ENCODE measurements at regions not wholly inside any gene's neighbourhood (a gene's known extent, or its start where the extent isn't known, plus 50 kb on each side); places are given as distances from the start of the nearest gene placed in this dataset.

DNA sequence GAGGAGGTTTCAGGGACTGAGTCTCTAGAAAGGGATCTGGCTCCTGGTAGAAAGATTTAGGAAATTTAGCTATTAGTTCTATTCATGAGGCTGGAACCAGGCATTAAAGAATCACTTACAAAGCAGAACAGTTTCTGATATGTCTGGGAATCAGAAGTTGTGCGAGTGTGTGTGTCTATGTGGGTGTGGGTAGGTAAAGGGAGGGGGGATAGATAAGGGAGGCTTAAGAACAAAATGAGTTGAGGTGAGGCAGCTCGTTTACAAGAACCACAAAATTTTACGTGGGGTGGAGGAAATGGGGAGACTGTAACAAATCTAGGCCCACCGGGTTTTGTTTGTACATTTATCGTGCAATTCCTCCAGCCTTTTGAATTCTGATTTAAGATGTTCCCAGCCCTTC is 90.7 kb downstream of the SAMD9 start:
- Histone ChIP-seq H3K9ac (ENCODE audit: low read depth in 1 of 2, low read length in 2 of 2) (no peak overlapping the region), H3K9me3 (ENCODE audit: control insufficient read depth in 4 of 4, low read length in 3 of 4) (peaks cover 0 to 1% (median 0%) of the 10 kb centered on the region in 4 donors), H3K36me3 (ENCODE audit: control insufficient read depth in 4 of 4, insufficient read depth in 3 of 4, low read depth in 1 of 4, low read length in 3 of 4) (no peaks in the 10 kb centered on the region), H3K4me1 (ENCODE audit: control insufficient read depth in 4 of 4, insufficient read depth in 4 of 4, low read length in 3 of 4) (no peaks in the 10 kb centered on the region), H3K27me3 (ENCODE audit: control insufficient read depth in 4 of 4, insufficient read depth in 4 of 4, low read length in 3 of 4) (no peaks in the 10 kb centered on the region), H3K27ac (ENCODE audit: low read depth in 1 of 2, low read length in 2 of 2) (no peak overlapping the region), H3K4me3 (ENCODE audit: low read depth in 1 of 3, low read length in 3 of 3) (no peak overlapping the region)
- TF ChIP-seq, protein P1, sequence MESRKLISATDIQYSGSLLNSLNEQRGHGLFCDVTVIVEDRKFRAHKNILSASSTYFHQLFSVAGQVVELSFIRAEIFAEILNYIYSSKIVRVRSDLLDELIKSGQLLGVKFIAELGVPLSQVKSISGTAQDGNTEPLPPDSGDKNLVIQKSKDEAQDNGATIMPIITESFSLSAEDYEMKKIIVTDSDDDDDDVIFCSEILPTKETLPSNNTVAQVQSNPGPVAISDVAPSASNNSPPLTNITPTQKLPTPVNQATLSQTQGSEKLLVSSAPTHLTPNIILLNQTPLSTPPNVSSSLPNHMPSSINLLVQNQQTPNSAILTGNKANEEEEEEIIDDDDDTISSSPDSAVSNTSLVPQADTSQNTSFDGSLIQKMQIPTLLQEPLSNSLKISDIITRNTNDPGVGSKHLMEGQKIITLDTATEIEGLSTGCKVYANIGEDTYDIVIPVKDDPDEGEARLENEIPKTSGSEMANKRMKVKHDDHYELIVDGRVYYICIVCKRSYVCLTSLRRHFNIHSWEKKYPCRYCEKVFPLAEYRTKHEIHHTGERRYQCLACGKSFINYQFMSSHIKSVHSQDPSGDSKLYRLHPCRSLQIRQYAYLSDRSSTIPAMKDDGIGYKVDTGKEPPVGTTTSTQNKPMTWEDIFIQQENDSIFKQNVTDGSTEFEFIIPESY (IDR thresholded peaks at IDR 0.05) = no peak
- TF ChIP-seq SP1 (IDR thresholded peaks at IDR 0.05) (no peak), FOXA1 (IDR thresholded peaks at IDR 0.05) (no peak), NR2F2 (IDR thresholded peaks at IDR 0.05) (no peak)
- 81% methylated on average over 5 of the region's 5 CpGs for WGBS
- DNase-seq (ENCODE audit: low spot score) = no peak

DNA sequence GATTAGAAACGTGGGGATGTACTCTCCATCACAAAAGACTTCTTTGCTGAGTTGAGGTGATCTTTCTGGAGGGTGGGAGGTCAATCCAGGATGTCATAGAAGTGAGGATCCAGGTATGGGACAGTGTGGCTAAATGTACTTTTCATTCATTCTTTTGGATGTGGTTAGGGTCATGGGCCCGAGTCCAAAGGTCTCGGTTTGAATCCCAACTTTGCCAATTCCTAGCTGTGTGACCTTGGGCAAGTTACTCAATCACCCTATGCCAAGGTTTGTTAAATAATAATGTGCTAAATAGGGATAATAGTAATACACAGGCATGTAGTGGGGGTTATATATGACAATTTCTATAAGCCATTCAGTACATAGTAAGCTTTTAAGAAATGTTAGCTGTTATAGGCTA is 91.4 kb downstream of the SAMD9 start:
- no peaks in the 10 kb centered on the region for H3K27me3 ChIP-seq (ENCODE audit: control insufficient read depth in 4 of 4, insufficient read depth in 4 of 4, low read length in 3 of 4)
- H3K27ac ChIP-seq (ENCODE audit: low read depth in 1 of 2, low read length in 2 of 2) = no peak overlapping the region
- WGBS = 47% methylated on average over 3 of the region's 3 CpGs
- no peak overlapping the region for H3K4me3 ChIP-seq (ENCODE audit: low read depth in 1 of 3, low read length in 3 of 3)
- H3K9me3 ChIP-seq (ENCODE audit: control insufficient read depth in 4 of 4, low read length in 3 of 4) = peaks cover 0 to 1% (median 0%) of the 10 kb centered on the region in 4 donors
- no peaks in the 10 kb centered on the region for H3K4me1 ChIP-seq (ENCODE audit: control insufficient read depth in 4 of 4, insufficient read depth in 4 of 4, low read length in 3 of 4)
- no peak overlapping the region for H3K9ac ChIP-seq (ENCODE audit: low read depth in 1 of 2, low read length in 2 of 2)
- no peak for DNase-seq (ENCODE audit: low spot score)
- peak; percentile 7 to 69 for TF ChIP-seq HNF4A (conservative IDR thresholded peaks at IDR 0.05)
- TF ChIP-seq EGR1 (IDR thresholded peaks at IDR 0.05; ENCODE audit: low read depth in 2 of 2) = no peak
- TF ChIP-seq HNF4G (IDR thresholded peaks at IDR 0.05) = peak; percentile 21
- TF ChIP-seq YY1 (IDR thresholded peaks at IDR 0.05) = no peak
- TF ChIP-seq FOXA2 (IDR thresholded peaks at IDR 0.05) = no peak
- TF ChIP-seq RXRA (IDR thresholded peaks at IDR 0.05) = no peak
- no peak for TF ChIP-seq RAD21 (IDR thresholded peaks at IDR 0.05)
- TF ChIP-seq, protein P2, sequence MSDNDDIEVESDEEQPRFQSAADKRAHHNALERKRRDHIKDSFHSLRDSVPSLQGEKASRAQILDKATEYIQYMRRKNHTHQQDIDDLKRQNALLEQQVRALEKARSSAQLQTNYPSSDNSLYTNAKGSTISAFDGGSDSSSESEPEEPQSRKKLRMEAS (IDR thresholded peaks at IDR 0.05) = no peak
- TF ChIP-seq SP1 (IDR thresholded peaks at IDR 0.05) = no peak
- TF ChIP-seq, protein P3, sequence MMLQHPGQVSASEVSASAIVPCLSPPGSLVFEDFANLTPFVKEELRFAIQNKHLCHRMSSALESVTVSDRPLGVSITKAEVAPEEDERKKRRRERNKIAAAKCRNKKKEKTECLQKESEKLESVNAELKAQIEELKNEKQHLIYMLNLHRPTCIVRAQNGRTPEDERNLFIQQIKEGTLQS (IDR thresholded peaks at IDR 0.05) = no peak
- no peaks in the 10 kb centered on the region for H3K36me3 ChIP-seq (ENCODE audit: control insufficient read depth in 4 of 4, insufficient read depth in 3 of 4, low read depth in 1 of 4, low read length in 3 of 4)

DNA sequence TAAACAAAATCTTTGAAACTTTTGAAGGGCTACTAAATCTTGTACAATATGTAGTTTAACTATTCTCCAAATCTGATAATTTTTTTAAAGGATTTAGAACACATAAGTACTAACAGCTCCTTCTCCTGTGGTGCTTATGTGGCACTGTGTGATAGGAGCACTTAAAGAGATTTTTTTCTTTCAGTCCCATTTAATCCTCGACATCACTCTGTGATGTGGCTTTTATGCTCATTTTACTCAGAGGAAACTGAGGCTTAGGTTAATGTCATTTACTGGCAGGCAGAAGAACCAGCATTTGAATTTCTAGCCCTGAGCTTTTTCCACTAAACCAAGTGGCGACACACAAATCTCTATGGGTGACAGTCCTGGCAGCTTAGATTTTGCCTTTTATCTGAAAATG is 92.4 kb downstream of the SAMD9 start:
- H3K4me3 ChIP-seq (ENCODE audit: low read depth in 1 of 3, low read length in 3 of 3) = no peak overlapping the region
- no peaks in the 10 kb centered on the region for H3K27me3 ChIP-seq (ENCODE audit: control insufficient read depth in 4 of 4, insufficient read depth in 4 of 4, low read length in 3 of 4)
- DNase-seq (ENCODE audit: low spot score) = no peak
- no peak overlapping the region for H3K9ac ChIP-seq (ENCODE audit: low read depth in 1 of 2, low read length in 2 of 2)
- no peak overlapping the region for H3K27ac ChIP-seq (ENCODE audit: low read depth in 1 of 2, low read length in 2 of 2)
- 86% methylated on average over 2 of the region's 2 CpGs for whole genome bisulfite sequencing
- H3K36me3 ChIP-seq (ENCODE audit: control insufficient read depth in 4 of 4, insufficient read depth in 3 of 4, low read depth in 1 of 4, low read length in 3 of 4) = no peaks in the 10 kb centered on the region
- H3K9me3 ChIP-seq (ENCODE audit: control insufficient read depth in 4 of 4, low read length in 3 of 4) = peaks cover 0 to 1% (median 0%) of the 10 kb centered on the region in 4 donors
- TF ChIP-seq, protein P2 (IDR thresholded peaks at IDR 0.05) = no peak
- TF ChIP-seq GABPA (IDR thresholded peaks at IDR 0.05 in 1 of 2, conservative IDR thresholded peaks at IDR 0.05 in 1 of 2) (no peak), RAD21 (IDR thresholded peaks at IDR 0.05) (no peak), SP1 (IDR thresholded peaks at IDR 0.05) (no peak), FOXA2 (IDR thresholded peaks at IDR 0.05) (no peak), HNF4A (conservative IDR thresholded peaks at IDR 0.05) (no peak), RXRA (IDR thresholded peaks at IDR 0.05) (no peak), JUND (IDR thresholded peaks at IDR 0.05) (no peak), TAF1 (conservative IDR thresholded peaks at IDR 0.05) (no peak), HNF4G (IDR thresholded peaks at IDR 0.05) (no peak), EGR1 (IDR thresholded peaks at IDR 0.05; ENCODE audit: low read depth in 2 of 2) (no peak), YY1 (IDR thresholded peaks at IDR 0.05) (no peak), FOXA1 (IDR thresholded peaks at IDR 0.05) (no peak)
- TF ChIP-seq, protein P3 (IDR thresholded peaks at IDR 0.05) = no peak
- TF ChIP-seq, protein P1 (IDR thresholded peaks at IDR 0.05) = no peak
- TF ChIP-seq, protein P4, sequence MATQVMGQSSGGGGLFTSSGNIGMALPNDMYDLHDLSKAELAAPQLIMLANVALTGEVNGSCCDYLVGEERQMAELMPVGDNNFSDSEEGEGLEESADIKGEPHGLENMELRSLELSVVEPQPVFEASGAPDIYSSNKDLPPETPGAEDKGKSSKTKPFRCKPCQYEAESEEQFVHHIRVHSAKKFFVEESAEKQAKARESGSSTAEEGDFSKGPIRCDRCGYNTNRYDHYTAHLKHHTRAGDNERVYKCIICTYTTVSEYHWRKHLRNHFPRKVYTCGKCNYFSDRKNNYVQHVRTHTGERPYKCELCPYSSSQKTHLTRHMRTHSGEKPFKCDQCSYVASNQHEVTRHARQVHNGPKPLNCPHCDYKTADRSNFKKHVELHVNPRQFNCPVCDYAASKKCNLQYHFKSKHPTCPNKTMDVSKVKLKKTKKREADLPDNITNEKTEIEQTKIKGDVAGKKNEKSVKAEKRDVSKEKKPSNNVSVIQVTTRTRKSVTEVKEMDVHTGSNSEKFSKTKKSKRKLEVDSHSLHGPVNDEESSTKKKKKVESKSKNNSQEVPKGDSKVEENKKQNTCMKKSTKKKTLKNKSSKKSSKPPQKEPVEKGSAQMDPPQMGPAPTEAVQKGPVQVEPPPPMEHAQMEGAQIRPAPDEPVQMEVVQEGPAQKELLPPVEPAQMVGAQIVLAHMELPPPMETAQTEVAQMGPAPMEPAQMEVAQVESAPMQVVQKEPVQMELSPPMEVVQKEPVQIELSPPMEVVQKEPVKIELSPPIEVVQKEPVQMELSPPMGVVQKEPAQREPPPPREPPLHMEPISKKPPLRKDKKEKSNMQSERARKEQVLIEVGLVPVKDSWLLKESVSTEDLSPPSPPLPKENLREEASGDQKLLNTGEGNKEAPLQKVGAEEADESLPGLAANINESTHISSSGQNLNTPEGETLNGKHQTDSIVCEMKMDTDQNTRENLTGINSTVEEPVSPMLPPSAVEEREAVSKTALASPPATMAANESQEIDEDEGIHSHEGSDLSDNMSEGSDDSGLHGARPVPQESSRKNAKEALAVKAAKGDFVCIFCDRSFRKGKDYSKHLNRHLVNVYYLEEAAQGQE (IDR thresholded peaks at IDR 0.05) = no peak
- H3K4me1 ChIP-seq (ENCODE audit: control insufficient read depth in 4 of 4, insufficient read depth in 4 of 4, low read length in 3 of 4) = no peaks in the 10 kb centered on the region

Measured in liver (tissue), 7 donors.